NCI-H2227 (cell line): ENCODE measurements at regions not wholly inside any gene's neighbourhood (a gene's known extent, or its start where the extent isn't known, plus 50 kb on each side); places are given as distances from the start of the nearest gene placed in this dataset.

Experiments
- DNase-seq: peaks from one replicate; lab custom pipeline; 2025; ENCODE audit not compliant: unreplicated experiment; lab: John Stamatoyannopoulos, UW

GRCh38 chr11:113556036-113556435, 80.8 kb upstream of the DRD2 start:
- no peak for DNase-seq

GRCh38 chr11:113555071-113555619, 79.9 kb upstream of the DRD2 start:
- peak; percentile 23 for DNase-seq

GRCh38 chr11:113554526-113554925, 79.3 kb upstream of the DRD2 start:
- DNase-seq = no peak

GRCh38 chr11:113553915-113554314, 78.7 kb upstream of the DRD2 start:
- no peak for DNase-seq

- DNase-seq = no peak
These were observed 78.0 kb upstream of the DRD2 start for GRCh38 chr11:113553235-113553634.

GRCh38 chr11:113552271-113552670, 77.1 kb upstream of the DRD2 start:
- DNase-seq = no peak

GRCh38 chr11:113551645-113552044, 76.4 kb upstream of the DRD2 start:
- no peak for DNase-seq

GRCh38 chr11:113549611-113550578, 74.7 kb upstream of the DRD2 start:
- DNase-seq = peak; percentile 87

- no peak for DNase-seq
These were observed 73.9 kb upstream of the DRD2 start for GRCh38 chr11:113549061-113549460.

- no peak for DNase-seq
These were observed 72.5 kb upstream of the DRD2 start for GRCh38 chr11:113547739-113548138.

- DNase-seq = no peak
These were observed 71.7 kb upstream of the DRD2 start for GRCh38 chr11:113546757-113547507.

GRCh38 chr11:113542420-113542819, 67.2 kb upstream of the DRD2 start:
- DNase-seq = no peak

- DNase-seq = no peak
These were observed 65.5 kb upstream of the DRD2 start for GRCh38 chr11:113540416-113541330.

- DNase-seq = peak; percentile 3
These were observed 63.5 kb upstream of the DRD2 start for GRCh38 chr11:113538451-113539412.

- DNase-seq = no peak
These were observed 59.4 kb upstream of the DRD2 start for GRCh38 chr11:113534625-113535024.

GRCh38 chr11:113533425-113533698, 58.2 kb upstream of the DRD2 start:
- peak; percentile 23 for DNase-seq

- DNase-seq = peak; percentile 79
These were observed 57.7 kb upstream of the DRD2 start for GRCh38 chr11:113532697-113533424.

GRCh38 chr11:113531575-113532451, 56.6 kb upstream of the DRD2 start:
- no peak for DNase-seq
